GM10266 (cell line): ENCODE measurements at regions not wholly inside any gene's neighbourhood (a gene's known extent, or its start where the extent isn't known, plus 50 kb on each side); places are given as distances from the start of the nearest gene placed in this dataset.

ENCODE experiments used
- DNase-seq: peaks from one replicate; pipeline ENCODE4 v3.0.0; 2012; ENCODE audit errors: extremely low spot score
- CTCF ChIP-seq: IDR thresholded peaks from 2 replicates; pipeline ENCODE4 v1.5.1; 2012; ENCODE audit warnings: mild to moderate bottlenecking, low read depth; ENCODE audit not compliant: control insufficient read depth, insufficient read depth; ENCODE audit errors: missing control alignments

GRCh38 chr1:238830036-238830611 lies 556.2 kb upstream of the CHRM3 start:
- no peak for DNase-seq
- no peak for TF ChIP-seq CTCF

- no peak for TF ChIP-seq CTCF
- no peak for DNase-seq
Measured at GRCh38 chr1:238826891-238827290, 559.5 kb upstream of the CHRM3 start.

GRCh38 chr1:238823416-238823815 lies 563.0 kb upstream of the CHRM3 start:
- no peak for TF ChIP-seq CTCF
- no peak for DNase-seq

- TF ChIP-seq CTCF = no peak
- DNase-seq = no peak
Measured at GRCh38 chr1:238811211-238811879, 575.0 kb upstream of the CHRM3 start.

- DNase-seq = no peak
- TF ChIP-seq CTCF = no peak
Measured at GRCh38 chr1:238790882-238791281, 595.5 kb upstream of the CHRM3 start.

- DNase-seq = no peak
- TF ChIP-seq CTCF = no peak
Measured at GRCh38 chr1:238789916-238790667, 596.3 kb upstream of the CHRM3 start.

- no peak for DNase-seq
- no peak for TF ChIP-seq CTCF
Measured at GRCh38 chr1:238787471-238787870, 598.9 kb upstream of the CHRM3 start.
